ENCODE measurements at regions not wholly inside any gene's neighbourhood (a gene's known extent, or its start where the extent isn't known, plus 50 kb on each side); places are given as distances from the start of the nearest gene placed in this dataset.

- H4K8ac ChIP-seq (ENCODE audit: low read depth in 2 of 2, low read length in 2 of 2) = no peak overlapping the region
- no peaks in the 10 kb centered on the region for H3K9me1 ChIP-seq (ENCODE audit: insufficient read depth, low read length)
- no peak overlapping the region for H3K4me3 ChIP-seq (ENCODE audit: insufficient read depth, low read depth, low read length)
- no peaks in the 10 kb centered on the region for H3K79me1 ChIP-seq (ENCODE audit: low read depth in 1 of 2, low read length in 2 of 2)
- TF ChIP-seq RFX5 (IDR thresholded peaks at IDR 0.05; ENCODE audit: low read depth, low read length) (no peak), RCOR1 (IDR thresholded peaks at IDR 0.05; ENCODE audit: insufficient replicate concordance, low read length) (no peak), USF2 (IDR thresholded peaks at IDR 0.05; ENCODE audit: low read depth, low read length) (no peak), ELK1 (IDR thresholded peaks at IDR 0.05; ENCODE audit: borderline replicate concordance, low read depth, low read length) (no peak), NFE2L2 (IDR thresholded peaks at IDR 0.05; ENCODE audit: low read depth, low read length) (no peak), RAD21 (IDR thresholded peaks at IDR 0.05; ENCODE audit: low read length) (no peak), FOS (IDR thresholded peaks at IDR 0.05; ENCODE audit: low read depth, low read length) (no peak), CTCF (conservative IDR thresholded peaks at IDR 0.05; ENCODE audit: low read depth, low read length) (no peak), MAFK (IDR thresholded peaks at IDR 0.05; ENCODE audit: low read depth, low read length) (no peak), MXI1 (IDR thresholded peaks at IDR 0.05; ENCODE audit: borderline replicate concordance, low read depth, low read length) (no peak), POLR2A (IDR thresholded peaks at IDR 0.05; ENCODE audit: low read depth, low read length) (no peak), CHD1 (IDR thresholded peaks at IDR 0.05; ENCODE audit: low read depth, low read length) (no peak), SMC3 (IDR thresholded peaks at IDR 0.05; ENCODE audit: low read depth, low read length) (no peak), BHLHE40 (IDR thresholded peaks at IDR 0.05; ENCODE audit: low read depth, low read length) (no peak)
- dilution Hi-C loops (cut with HindIII; ENCODE audit: low sequenced_read_pairs, unreplicated experiment) = no loop called here
- H3K4me2 ChIP-seq (ENCODE audit: low read depth, low read length) = no peak overlapping the region
- H3K36me3 ChIP-seq (ENCODE audit: control insufficient read depth, insufficient read depth, low read length) = no peaks in the 10 kb centered on the region
- no peak overlapping the region for H2BK20ac ChIP-seq (ENCODE audit: low read depth, low read length)
- no peak overlapping the region for H3K23ac ChIP-seq (ENCODE audit: low read depth, low read length)
- in situ Hi-C loops (cut with MboI; ENCODE audit: low sequenced_read_pairs) = no loop called here
- no peak overlapping the region for H3K56ac ChIP-seq (ENCODE audit: extremely low read depth, insufficient read depth, low read length)
- no peak overlapping the region for H2AK9ac ChIP-seq (replicated peaks; ENCODE audit: low read depth, low read length, poor library complexity)
- no peak for DNase-seq
- no peak overlapping the region for H2BK5ac ChIP-seq (ENCODE audit: low read depth, low read length, poor library complexity, severe bottlenecking)
- H3K27ac ChIP-seq (ENCODE audit: insufficient read depth, low read length) = no peak overlapping the region
- H3K9me3 ChIP-seq (ENCODE audit: control insufficient read depth, insufficient read depth, low read length) = peaks cover 4% of the 10 kb centered on the region; the same call in 1 of the 2 replicates
- ChIA-PET POLR2A (ENCODE audit: unreplicated experiment) (no interaction called here), CTCF (no interaction called here)
- no CpG with 5 or more reads among the region's 3 CpGs for WGBS, 2 experiments (ENCODE audit: extremely low coverage in 2 of 2, insufficient read length in 1 of 2)
- H2AFZ ChIP-seq (replicated peaks; ENCODE audit: low read length, poor library complexity) = no peak overlapping the region
- H4K91ac ChIP-seq (ENCODE audit: insufficient read depth, low read depth, low read length) = no peak overlapping the region
- no peak overlapping the region for H2BK15ac ChIP-seq (ENCODE audit: low read depth, low read length)
- BruUV-seq (replicated peaks) = no TSS peak
- no peak for ATAC-seq (ENCODE audit: low read depth)
- H3K9ac ChIP-seq (ENCODE audit: low read depth, low read length) = no peak overlapping the region
- no peak overlapping the region for H4K5ac ChIP-seq (ENCODE audit: low read depth, low read length)
- intact Hi-C loops (cut with micrococcal nuclease) = no loop called here
- no peak overlapping the region for H3K4ac ChIP-seq (ENCODE audit: low read depth, low read length)
- H3K27me3 ChIP-seq (ENCODE audit: control insufficient read depth, insufficient read depth, low read length) = no peaks in the 10 kb centered on the region
- H3K14ac ChIP-seq (replicated peaks; ENCODE audit: low read depth, low read length) = no peak overlapping the region
- H2BK120ac ChIP-seq (ENCODE audit: low read depth, low read length) = no peak overlapping the region
- H4K20me1 ChIP-seq (ENCODE audit: insufficient read depth, low read length) = no peaks in the 10 kb centered on the region
- no peaks in the 10 kb centered on the region for H3K4me1 ChIP-seq (ENCODE audit: control insufficient read depth, insufficient read depth, low read length)
- no peak overlapping the region for H3K18ac ChIP-seq (ENCODE audit: low read depth, low read length)
- no peak overlapping the region for H2AK5ac ChIP-seq (ENCODE audit: low read depth, low read length)
These were observed 724.0 kb upstream of the MIR17HG start for GRCh38 chr13:90623318-90624011.

Measured in IMR-90 (cell line).